HG03045 (cell line): ENCODE measurements at regions not wholly inside any gene's neighbourhood (a gene's known extent, or its start where the extent isn't known, plus 50 kb on each side); places are given as distances from the start of the nearest gene placed in this dataset.

Experiments used
- ATAC-seq: cut with Tn5 transposase; IDR thresholded peaks from one replicate; pipeline ENCODE4 v1.9.1; 2021; ENCODE audit warnings: mild to moderate bottlenecking, moderate library complexity; ENCODE audit not compliant: unreplicated experiment

GRCh38 chr5:108650997-108651396 lies 96.7 kb upstream of the FER start:
- ATAC-seq = no peak

- ATAC-seq = no peak
These were observed 98.1 kb upstream of the FER start for GRCh38 chr5:108649646-108650045.

GRCh38 chr5:108649106-108649505 lies 98.6 kb upstream of the FER start:
- no peak for ATAC-seq

- peak; percentile 94 for ATAC-seq
These were observed 105.4 kb upstream of the FER start for GRCh38 chr5:108642170-108642906.

- ATAC-seq = no peak
These were observed 106.1 kb upstream of the FER start for GRCh38 chr5:108641596-108641995.

- no peak for ATAC-seq
These were observed 108.3 kb upstream of the FER start for GRCh38 chr5:108639366-108639765.

GRCh38 chr5:108638021-108638420 lies 109.7 kb upstream of the FER start:
- ATAC-seq = no peak

GRCh38 chr5:108637134-108637533 lies 110.6 kb upstream of the FER start:
- ATAC-seq = no peak

- no peak for ATAC-seq
These were observed 111.4 kb upstream of the FER start for GRCh38 chr5:108636135-108636853.

GRCh38 chr5:108634617-108635288 lies 112.9 kb upstream of the FER start:
- no peak for ATAC-seq

GRCh38 chr5:108634010-108634616 lies 113.6 kb upstream of the FER start:
- no peak for ATAC-seq

GRCh38 chr5:108629779-108630528 lies 117.7 kb upstream of the FER start:
- no peak for ATAC-seq

- ATAC-seq = no peak
These were observed 122.0 kb upstream of the FER start for GRCh38 chr5:108625654-108626053.

GRCh38 chr5:108623826-108624225 lies 123.9 kb upstream of the FER start:
- no peak for ATAC-seq

- no peak for ATAC-seq
These were observed 127.2 kb upstream of the FER start for GRCh38 chr5:108620516-108620915.

GRCh38 chr5:108619815-108620214 lies 127.9 kb upstream of the FER start:
- no peak for ATAC-seq

GRCh38 chr5:108617467-108618435 lies 129.9 kb upstream of the FER start:
- ATAC-seq = no peak

GRCh38 chr5:108615216-108615615 lies 132.5 kb upstream of the FER start:
- ATAC-seq = no peak

GRCh38 chr5:108607421-108607820 lies 140.3 kb upstream of the FER start:
- no peak for ATAC-seq

- no peak for ATAC-seq
These were observed 141.5 kb upstream of the FER start for GRCh38 chr5:108606185-108606584.
